ENCODE measurements at regions not wholly inside any gene's neighbourhood (a gene's known extent, or its start where the extent isn't known, plus 50 kb on each side); places are given as distances from the start of the nearest gene placed in this dataset.
"Not testable (repeated sequence)": the region's sequence is repeated elsewhere in the genome, so short reads cannot be mapped to it uniquely, and the experiment has no call there.

GRCh38 chrX:142295190-142295589, 90.1 kb upstream of the MAGEC2 start:
- Mint-ChIP-seq H3K27ac (no peak overlapping the region), H3K36me3 (ENCODE audit: low read depth) (peaks cover 2% of the 10 kb centered on the region), H3K27me3 (ENCODE audit: insufficient read depth) (no peaks in the 10 kb centered on the region), H3K9me3 (peaks cover 51% of the 10 kb centered on the region), H3K4me1 (no peaks in the 10 kb centered on the region), H3K4me3 (no peak overlapping the region)
- TF ChIP-seq CTCF (conservative IDR thresholded peaks at IDR 0.05), result no peak
- Histone ChIP-seq H3K4me1 (ENCODE audit: control insufficient read depth, insufficient read depth, low read length) (no peaks in the 10 kb centered on the region), H3K9me3 (ENCODE audit: control insufficient read depth, low read length) (no peaks in the 10 kb centered on the region), H3K27ac (ENCODE audit: low read depth, low read length) (no peak overlapping the region), H3K36me3 (ENCODE audit: control insufficient read depth, insufficient read depth, low read length) (no peaks in the 10 kb centered on the region), H3K27me3 (ENCODE audit: control insufficient read depth, insufficient read depth, low read length, poor library complexity, severe bottlenecking) (no peaks in the 10 kb centered on the region), H3K9ac (ENCODE audit: extremely low read depth, low read length, poor library complexity, severe bottlenecking) (no peak overlapping the region), H3K4me3 (ENCODE audit: low read length) (no peak overlapping the region)
- WGBS, 2 experiments (ENCODE audit: insufficient coverage in 1 of 2, insufficient read length in 1 of 2), result 80 to 93% methylated on average over 1 to 3 of the region's 3 CpGs
- no peak for DNase-seq

- H3K4me1 Mint-ChIP-seq; DNase-seq; H3K27ac ChIP-seq (ENCODE audit: low read depth, low read length); H3K9me3 ChIP-seq (ENCODE audit: control insufficient read depth, low read length); H3K4me3 ChIP-seq (ENCODE audit: low read length); H3K27ac Mint-ChIP-seq; H3K36me3 ChIP-seq (ENCODE audit: control insufficient read depth, insufficient read depth, low read length); H3K9ac ChIP-seq (ENCODE audit: extremely low read depth, low read length, poor library complexity, severe bottlenecking); H3K27me3 ChIP-seq (ENCODE audit: control insufficient read depth, insufficient read depth, low read length, poor library complexity, severe bottlenecking); H3K36me3 Mint-ChIP-seq (ENCODE audit: low read depth); H3K4me1 ChIP-seq (ENCODE audit: control insufficient read depth, insufficient read depth, low read length); H3K27me3 Mint-ChIP-seq (ENCODE audit: insufficient read depth); H3K4me3 Mint-ChIP-seq: not testable (repeated sequence)
- H3K9me3 Mint-ChIP-seq, result peaks cover 85% of the 10 kb centered on the region
- 82 to 100% methylated on average over 5 to 7 of the region's 7 CpGs for WGBS, 2 experiments (ENCODE audit: insufficient coverage in 1 of 2, insufficient read length in 1 of 2)
Measured at GRCh38 chrX:142270166-142270565, 65.1 kb upstream of the MAGEC2 start.

- Mint-ChIP-seq H3K4me1 (no peaks in the 10 kb centered on the region), H3K9me3 (peaks cover 63% of the 10 kb centered on the region), H3K36me3 (ENCODE audit: low read depth) (no peaks in the 10 kb centered on the region), H3K27ac (no peak overlapping the region), H3K27me3 (ENCODE audit: insufficient read depth) (no peaks in the 10 kb centered on the region), H3K4me3 (no peak overlapping the region)
- Histone ChIP-seq H3K9ac (ENCODE audit: extremely low read depth, low read length, poor library complexity, severe bottlenecking) (no peak overlapping the region), H3K27me3 (ENCODE audit: control insufficient read depth, insufficient read depth, low read length, poor library complexity, severe bottlenecking) (no peaks in the 10 kb centered on the region), H3K36me3 (ENCODE audit: control insufficient read depth, insufficient read depth, low read length) (no peaks in the 10 kb centered on the region), H3K4me3 (ENCODE audit: low read length) (no peak overlapping the region), H3K27ac (ENCODE audit: low read depth, low read length) (no peak overlapping the region), H3K4me1 (ENCODE audit: control insufficient read depth, insufficient read depth, low read length) (no peaks in the 10 kb centered on the region), H3K9me3 (ENCODE audit: control insufficient read depth, low read length) (no peaks in the 10 kb centered on the region)
- TF ChIP-seq CTCF (conservative IDR thresholded peaks at IDR 0.05), result no peak
- 95 to 100% methylated on average over 2 to 9 of the region's 10 CpGs for WGBS, 2 experiments (ENCODE audit: insufficient coverage in 1 of 2, insufficient read length in 1 of 2)
- no peak for DNase-seq
Measured at GRCh38 chrX:142266417-142266816, 61.3 kb upstream of the MAGEC2 start.

GRCh38 chrX:142265549-142265948, 60.5 kb upstream of the MAGEC2 start:
- not testable (repeated sequence) for H3K27me3 Mint-ChIP-seq (ENCODE audit: insufficient read depth); H3K27ac Mint-ChIP-seq; H3K27me3 ChIP-seq (ENCODE audit: control insufficient read depth, insufficient read depth, low read length, poor library complexity, severe bottlenecking); H3K36me3 ChIP-seq (ENCODE audit: control insufficient read depth, insufficient read depth, low read length); DNase-seq; H3K4me3 ChIP-seq (ENCODE audit: low read length); H3K36me3 Mint-ChIP-seq (ENCODE audit: low read depth); H3K4me1 Mint-ChIP-seq; H3K9ac ChIP-seq (ENCODE audit: extremely low read depth, low read length, poor library complexity, severe bottlenecking); H3K9me3 ChIP-seq (ENCODE audit: control insufficient read depth, low read length); H3K27ac ChIP-seq (ENCODE audit: low read depth, low read length); H3K4me1 ChIP-seq (ENCODE audit: control insufficient read depth, insufficient read depth, low read length); H3K4me3 Mint-ChIP-seq
- WGBS, 2 experiments (ENCODE audit: insufficient coverage in 1 of 2, insufficient read length in 1 of 2), result 96 to 100% methylated on average over 2 to 16 of the region's 16 CpGs
- peaks cover 60% of the 10 kb centered on the region for H3K9me3 Mint-ChIP-seq
